Central memory CD8-positive, alpha-beta T cell (primary cell): ENCODE measurements at regions not wholly inside any gene's neighbourhood (a gene's known extent, or its start where the extent isn't known, plus 50 kb on each side); places are given as distances from the start of the nearest gene placed in this dataset.
"Not testable (repeated sequence)": the region's sequence is repeated elsewhere in the genome, so short reads cannot be mapped to it uniquely, and the experiment has no call there.

Source experiments
- ATAC-seq: fragments of 150-1000 bp; cut with Tn5 transposase; replicated peaks from 2 replicates; pipeline ENCODE4 v1.10.0; 2022; ENCODE audit warnings: mild to moderate bottlenecking, moderate FRiP score, moderate number of reproducible peaks; ENCODE audit not compliant: poor library complexity, severe bottlenecking; ENCODE audit errors: extremely low read depth
- DNase-seq, 2 donors: peaks; one replicate each; pipeline ENCODE4 v3.0.0; 2021; ENCODE audit warnings: low spot score in 2 of 2
- H3K27ac Mint-ChIP-seq: one replicate; pipeline ENCODE4 v1.8.0; 2022; ENCODE audit warnings: low read depth, mild to moderate bottlenecking, moderate library complexity, mixed read lengths
- H3K27me3 Mint-ChIP-seq: one replicate; pipeline ENCODE4 v1.8.0; 2022; ENCODE audit warnings: mixed read lengths
- H3K36me3 Mint-ChIP-seq: one replicate; pipeline ENCODE4 v1.8.0; 2022; ENCODE audit warnings: mild to moderate bottlenecking, moderate library complexity, mixed read lengths; ENCODE audit not compliant: insufficient read depth
- H3K4me1 Mint-ChIP-seq: one replicate; pipeline ENCODE4 v1.8.0; 2022; ENCODE audit warnings: mixed read lengths
- H3K4me3 Mint-ChIP-seq: one replicate; pipeline ENCODE4 v1.8.0; 2022; ENCODE audit warnings: mild to moderate bottlenecking, moderate library complexity, mixed read lengths
- H3K9me3 Mint-ChIP-seq: one replicate; pipeline ENCODE4 v1.8.0; 2022; ENCODE audit warnings: mixed read lengths

DNA sequence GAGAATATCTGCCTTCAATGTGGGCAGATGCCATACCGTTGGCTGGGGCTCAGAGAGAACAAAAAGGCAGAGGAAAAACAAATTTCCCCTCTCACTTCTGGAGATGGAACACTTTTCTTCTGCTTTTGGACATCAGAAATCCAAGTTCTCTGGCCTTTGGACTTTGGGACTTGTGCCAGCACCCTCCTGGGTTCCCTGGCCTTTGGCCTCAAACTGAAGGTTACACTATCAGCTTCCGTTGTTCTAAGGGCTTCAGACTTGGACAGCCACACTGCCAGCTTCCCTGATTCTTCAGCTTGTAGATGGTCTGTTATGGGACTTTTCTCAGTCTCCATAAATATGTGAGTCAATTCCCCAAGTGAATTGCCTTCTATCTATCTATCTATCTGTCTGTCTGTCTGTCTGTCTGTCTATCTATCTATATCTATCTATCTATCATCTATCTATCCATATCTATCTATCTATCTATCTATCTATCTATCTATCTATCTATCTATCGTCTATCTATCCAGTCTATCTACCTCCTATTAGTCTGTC, 778.1 kb upstream of the TMPRSS15 start:
- ATAC-seq: no peak
- Mint-ChIP-seq H3K9me3 (peaks cover 26% of the 10 kb centered on the region), H3K27ac (no peak overlapping the region), H3K4me1 (no peaks in the 10 kb centered on the region), H3K27me3 (no peaks in the 10 kb centered on the region), H3K4me3 (no peak overlapping the region), H3K36me3 (no peaks in the 10 kb centered on the region)
- DNase-seq: no peak

DNA sequence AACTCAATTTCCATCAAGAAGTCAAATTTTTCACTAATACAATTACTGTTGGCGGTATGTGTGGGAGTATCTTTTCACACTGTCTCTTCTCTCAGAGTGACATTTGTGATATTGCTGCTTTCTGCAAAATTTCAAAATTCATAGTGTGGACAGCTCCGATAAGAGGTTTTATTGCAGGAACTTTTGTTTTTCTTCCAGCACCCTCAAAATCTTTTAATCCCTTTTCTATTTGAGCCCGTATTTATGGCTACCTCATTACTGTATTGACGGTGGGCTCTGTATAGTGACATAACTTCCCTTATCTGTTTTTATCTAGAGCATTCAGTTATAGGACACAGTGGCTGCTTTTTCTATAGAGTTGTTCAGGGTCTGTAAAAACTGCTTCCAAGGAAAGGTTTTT, 794.4 kb upstream of the TMPRSS15 start:
- Mint-ChIP-seq H3K27ac (no peak overlapping the region), H3K9me3 (peaks cover 23% of the 10 kb centered on the region), H3K4me3 (no peak overlapping the region), H3K4me1 (no peaks in the 10 kb centered on the region), H3K36me3 (no peaks in the 10 kb centered on the region), H3K27me3 (no peaks in the 10 kb centered on the region)
- ATAC-seq: no peak
- no peak for DNase-seq

DNA sequence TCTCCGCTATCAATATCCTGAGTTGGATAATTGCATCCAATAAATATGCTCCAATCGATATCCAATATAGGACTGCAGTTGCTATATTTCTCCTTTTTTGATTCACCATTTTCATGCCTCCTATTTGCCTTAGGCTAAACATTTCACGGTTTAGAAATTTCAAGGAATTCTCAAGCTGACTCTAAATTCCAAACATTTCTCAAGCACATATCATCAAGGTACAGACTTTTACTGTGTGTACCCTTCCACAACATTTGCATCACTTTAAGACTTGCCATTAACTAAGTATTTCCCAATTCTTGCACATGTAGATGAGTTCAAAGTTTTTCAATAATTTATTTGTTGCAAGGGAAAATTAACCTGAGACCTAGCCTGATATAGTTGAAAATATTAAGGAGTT, 795.2 kb upstream of the TMPRSS15 start:
- H3K27me3 Mint-ChIP-seq: no peaks in the 10 kb centered on the region
- no peak for DNase-seq
- H3K9me3 Mint-ChIP-seq: peaks cover 29% of the 10 kb centered on the region
- H3K36me3 Mint-ChIP-seq: no peaks in the 10 kb centered on the region
- no peak overlapping the region for H3K27ac Mint-ChIP-seq
- H3K4me3 Mint-ChIP-seq: no peak overlapping the region
- H3K4me1 Mint-ChIP-seq: no peaks in the 10 kb centered on the region
- no peak for ATAC-seq

DNA sequence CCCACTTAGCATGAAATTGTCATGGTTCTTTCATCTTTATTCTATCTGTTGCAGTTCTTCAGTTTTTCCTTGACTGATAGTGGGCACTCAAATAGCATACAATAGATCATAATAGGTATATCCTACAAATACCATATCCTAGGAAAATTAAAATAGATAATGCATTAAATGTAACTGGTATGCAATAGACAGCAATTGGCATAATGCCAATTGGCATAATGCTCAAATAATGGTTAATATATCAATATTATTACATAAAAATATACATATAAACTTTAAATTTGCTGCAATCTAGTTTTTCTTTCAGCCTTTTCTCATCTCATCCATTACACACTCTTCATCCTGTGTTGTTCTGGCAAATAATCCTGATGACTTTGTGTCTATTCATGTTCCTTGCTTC, 814.6 kb upstream of the TMPRSS15 start:
- Mint-ChIP-seq H3K27me3 (no peaks in the 10 kb centered on the region), H3K27ac (no peak overlapping the region), H3K4me1 (no peaks in the 10 kb centered on the region), H3K9me3 (peaks cover 22% of the 10 kb centered on the region), H3K36me3 (no peaks in the 10 kb centered on the region), H3K4me3 (no peak overlapping the region)
- ATAC-seq (no peak), DNase-seq (no peak)

DNA sequence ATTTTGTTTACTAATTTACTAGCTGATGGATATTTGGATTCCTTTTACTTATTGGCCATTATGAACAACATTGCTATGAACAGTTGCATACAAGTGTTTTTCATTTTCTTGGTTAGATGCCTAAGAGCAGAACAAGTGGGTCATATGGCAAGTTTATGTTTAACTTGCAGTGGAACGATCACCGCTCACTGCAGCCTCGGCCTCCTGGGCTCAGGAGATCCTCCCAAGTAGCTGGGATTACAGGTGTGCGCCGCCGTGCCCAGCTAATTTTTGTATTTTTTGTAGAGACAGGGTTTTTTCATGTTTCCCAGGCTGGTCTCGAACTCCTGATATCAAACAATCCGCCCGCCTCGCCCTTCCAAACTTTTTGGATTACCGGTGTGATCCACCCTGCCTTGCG, 820.5 kb upstream of the TMPRSS15 start:
- H3K27me3 Mint-ChIP-seq: no peaks in the 10 kb centered on the region
- no peak for DNase-seq
- no peak overlapping the region for H3K4me3 Mint-ChIP-seq
- no peak overlapping the region for H3K27ac Mint-ChIP-seq
- H3K36me3 Mint-ChIP-seq: no peaks in the 10 kb centered on the region
- H3K9me3 Mint-ChIP-seq: peaks cover 14% of the 10 kb centered on the region
- ATAC-seq: no peak
- H3K4me1 Mint-ChIP-seq: no peaks in the 10 kb centered on the region

DNA sequence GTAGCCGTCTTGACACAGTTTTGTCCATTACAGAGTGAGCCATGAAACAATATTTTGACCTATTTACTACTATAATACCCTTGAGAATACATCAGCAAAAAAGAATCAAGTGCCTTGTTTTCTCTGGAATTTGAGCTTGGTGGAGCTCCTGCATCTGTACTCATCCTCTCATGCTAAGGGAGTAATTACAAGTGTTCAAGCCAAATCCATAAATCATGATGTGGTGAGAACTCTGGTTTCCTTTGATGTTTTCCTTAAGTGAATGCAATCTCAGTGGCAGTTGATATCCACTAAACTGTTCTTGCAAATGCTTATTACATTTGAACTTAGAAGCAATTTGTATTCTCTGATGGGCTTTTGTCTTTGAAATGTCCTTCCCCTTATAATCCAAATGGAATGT, 824.6 kb upstream of the TMPRSS15 start:
- no peak overlapping the region for H3K4me3 Mint-ChIP-seq
- H3K27me3 Mint-ChIP-seq: no peaks in the 10 kb centered on the region
- no peaks in the 10 kb centered on the region for H3K4me1 Mint-ChIP-seq
- DNase-seq: no peak
- H3K27ac Mint-ChIP-seq: no peak overlapping the region
- no peaks in the 10 kb centered on the region for H3K36me3 Mint-ChIP-seq
- H3K9me3 Mint-ChIP-seq: peaks cover 8% of the 10 kb centered on the region
- ATAC-seq: no peak

DNA sequence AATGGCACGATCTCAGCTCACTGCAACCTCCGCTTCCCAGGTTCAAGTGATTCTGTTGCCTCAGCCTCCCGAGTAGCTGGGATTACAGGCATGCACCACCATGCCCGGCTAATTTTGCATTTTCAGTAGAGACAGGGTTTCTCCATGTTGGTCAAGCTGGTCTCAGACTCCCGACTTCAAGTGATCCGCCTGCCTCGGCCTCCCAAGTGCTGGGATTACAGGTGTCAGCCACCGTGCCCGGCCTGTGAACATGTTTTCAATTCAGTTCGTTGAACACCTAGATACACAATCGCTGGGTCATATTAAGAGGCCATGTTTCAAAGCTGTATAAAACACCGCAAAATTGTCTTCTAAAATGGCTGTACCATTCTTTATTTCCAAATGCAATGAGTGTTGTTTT, 830.3 kb upstream of the TMPRSS15 start:
- H3K27me3 Mint-ChIP-seq, H3K4me1 Mint-ChIP-seq, H3K27ac Mint-ChIP-seq, H3K4me3 Mint-ChIP-seq, ATAC-seq, DNase-seq, H3K36me3 Mint-ChIP-seq: not testable (repeated sequence)
- H3K9me3 Mint-ChIP-seq: peaks cover 11% of the 10 kb centered on the region

DNA sequence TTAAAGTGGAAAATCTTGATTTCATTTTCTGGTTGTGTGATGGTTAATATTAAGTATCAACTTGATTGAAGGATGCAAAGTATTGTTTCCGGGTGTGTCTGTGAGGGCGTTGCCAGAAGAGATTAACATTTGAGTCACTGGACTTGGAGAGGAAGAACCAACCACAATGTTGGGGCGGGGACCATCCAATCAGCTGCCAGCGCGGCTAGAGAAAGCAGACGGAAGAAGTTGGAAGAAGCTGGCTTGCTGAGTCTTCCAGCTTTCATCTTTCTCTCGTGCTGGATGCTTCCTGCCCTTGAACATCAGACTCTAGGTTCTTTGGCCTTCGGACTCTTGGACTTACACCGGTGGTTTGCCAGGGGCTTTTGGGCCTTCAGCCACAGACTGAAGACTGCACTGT, 832.6 kb upstream of the TMPRSS15 start:
- peaks cover 11% of the 10 kb centered on the region for H3K9me3 Mint-ChIP-seq
- no peak overlapping the region for H3K4me3 Mint-ChIP-seq
- H3K27me3 Mint-ChIP-seq: no peaks in the 10 kb centered on the region
- H3K36me3 Mint-ChIP-seq: peaks cover 2% of the 10 kb centered on the region
- no peaks in the 10 kb centered on the region for H3K4me1 Mint-ChIP-seq
- no peak for DNase-seq
- no peak for ATAC-seq
- no peak overlapping the region for H3K27ac Mint-ChIP-seq

DNA sequence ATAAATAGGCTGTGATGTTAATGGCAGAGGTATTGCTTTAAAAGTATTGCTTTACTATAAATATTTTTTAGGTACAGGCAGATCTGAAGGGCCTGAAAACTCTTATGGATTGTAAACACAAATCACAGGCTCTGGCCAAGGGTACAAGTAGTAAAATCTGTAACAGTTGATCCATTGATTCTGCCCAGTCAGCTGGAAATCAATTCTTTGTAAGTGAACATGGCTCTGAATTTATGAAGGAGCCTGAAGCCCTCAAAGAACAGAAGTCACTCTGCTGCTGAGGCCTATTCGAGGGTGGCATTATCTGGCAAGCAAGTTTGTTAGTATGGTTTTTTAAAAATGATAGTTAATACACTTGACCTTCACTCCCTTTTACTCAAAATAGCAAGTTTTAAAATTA, 834.0 kb upstream of the TMPRSS15 start:
- H3K9me3 Mint-ChIP-seq: peaks cover 7% of the 10 kb centered on the region
- H3K4me3 Mint-ChIP-seq: no peak overlapping the region
- H3K4me1 Mint-ChIP-seq: no peaks in the 10 kb centered on the region
- H3K27ac Mint-ChIP-seq: no peak overlapping the region
- DNase-seq (no peak), ATAC-seq (no peak)
- H3K36me3 Mint-ChIP-seq: peaks cover 2% of the 10 kb centered on the region
- H3K27me3 Mint-ChIP-seq: no peaks in the 10 kb centered on the region

DNA sequence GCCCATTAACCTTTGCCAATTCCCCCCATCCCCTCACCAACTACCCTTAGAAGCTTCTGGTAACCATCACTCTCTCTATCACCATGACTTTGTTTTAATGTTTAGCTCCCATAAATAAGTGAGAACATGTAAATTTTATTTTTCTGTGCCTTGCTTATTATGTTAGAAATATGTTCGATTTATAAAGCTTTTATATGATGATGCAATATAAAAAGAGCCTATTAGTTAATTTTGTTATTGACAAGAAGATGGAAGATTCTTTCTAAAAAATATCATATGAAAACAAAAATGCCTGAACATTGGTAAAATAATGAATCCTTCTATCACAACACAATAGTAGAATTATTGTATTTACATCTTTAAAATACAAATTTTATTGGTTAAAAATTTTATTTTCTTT, 836.1 kb upstream of the TMPRSS15 start:
- ATAC-seq (no peak), DNase-seq (no peak)
- H3K4me1 Mint-ChIP-seq: no peaks in the 10 kb centered on the region
- no peak overlapping the region for H3K27ac Mint-ChIP-seq
- H3K4me3 Mint-ChIP-seq: no peak overlapping the region
- H3K36me3 Mint-ChIP-seq: peaks cover 2% of the 10 kb centered on the region
- H3K9me3 Mint-ChIP-seq: peaks cover 1% of the 10 kb centered on the region
- H3K27me3 Mint-ChIP-seq: no peaks in the 10 kb centered on the region

DNA sequence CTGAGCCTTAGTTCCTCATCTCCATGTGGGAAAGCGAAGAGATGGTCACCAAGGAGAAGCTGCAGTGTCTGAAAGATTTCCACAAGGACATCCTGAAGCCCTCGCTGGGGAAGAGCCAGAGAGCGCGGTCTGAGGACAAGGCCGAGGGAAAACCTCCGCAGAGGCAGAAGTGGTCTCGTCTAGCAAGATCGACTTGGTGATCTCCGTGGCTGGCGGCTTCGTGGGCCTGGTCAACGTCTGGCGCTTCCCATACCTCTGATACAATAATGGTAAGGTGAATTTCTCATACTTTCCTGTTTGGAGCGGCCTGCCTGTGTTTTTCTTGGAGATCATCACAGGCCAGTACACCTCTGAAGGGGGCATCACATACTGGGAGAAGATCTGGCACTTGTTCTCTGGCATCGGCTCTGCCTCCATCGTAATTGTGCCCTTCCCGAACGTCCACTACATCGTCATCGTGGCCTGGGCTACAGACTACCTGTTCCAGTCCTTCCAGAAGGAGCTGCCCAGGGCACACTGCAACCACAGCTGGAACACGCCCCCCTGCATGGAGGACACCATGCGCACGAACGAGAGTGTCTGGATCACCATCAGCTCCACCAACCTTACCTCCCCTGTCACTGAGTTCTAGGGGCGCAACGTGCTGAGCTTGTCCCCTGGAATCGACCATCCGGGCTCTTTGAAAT, 841.1 kb upstream of the TMPRSS15 start:
- Mint-ChIP-seq H3K27ac (no peak overlapping the region), H3K36me3 (no peaks in the 10 kb centered on the region), H3K4me3 (no peak overlapping the region), H3K9me3 (peaks cover 18% of the 10 kb centered on the region), H3K27me3 (no peaks in the 10 kb centered on the region), H3K4me1 (no peaks in the 10 kb centered on the region)
- DNase-seq: no peak
- no peak for ATAC-seq

DNA sequence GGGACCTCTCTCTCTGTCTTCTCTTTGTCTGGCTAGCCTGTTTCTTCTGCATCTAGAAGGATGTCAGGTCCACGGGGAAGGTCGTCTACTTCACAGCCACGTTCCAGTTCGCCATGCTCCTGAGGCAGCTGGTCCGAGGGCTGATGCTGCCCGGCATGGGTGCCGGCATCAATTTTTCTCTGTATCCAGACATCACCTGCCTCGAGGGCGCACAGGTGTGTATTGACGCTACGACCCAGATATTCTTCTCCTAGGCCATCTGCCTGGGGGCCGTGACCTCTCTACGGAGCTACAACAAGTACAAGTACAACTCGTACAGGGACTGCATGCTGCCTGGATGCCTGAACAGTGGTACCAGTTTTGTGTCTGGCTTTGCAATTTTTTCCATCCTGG, 841.6 kb upstream of the TMPRSS15 start:
- H3K36me3 Mint-ChIP-seq: no peaks in the 10 kb centered on the region
- peaks cover 22% of the 10 kb centered on the region for H3K9me3 Mint-ChIP-seq
- no peak for ATAC-seq

DNA sequence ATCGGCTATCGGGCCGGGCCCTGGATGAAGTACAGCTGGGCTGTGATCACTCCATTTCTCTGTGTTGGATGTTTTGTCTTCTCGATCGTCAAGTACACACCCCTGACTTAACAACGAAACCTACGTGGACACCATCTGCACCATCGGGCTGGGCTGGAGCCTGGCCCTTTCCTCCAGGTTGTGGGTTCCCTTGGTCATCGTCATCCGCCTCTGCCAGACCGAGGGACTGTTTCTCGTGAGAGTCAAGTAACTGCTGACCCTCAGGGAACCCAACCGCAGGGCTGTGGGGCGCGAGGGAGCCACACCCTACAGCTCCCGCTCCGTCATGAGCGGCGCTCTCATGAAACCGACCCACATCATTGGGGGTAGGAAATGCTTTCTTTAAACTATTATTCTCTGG, 842.4 kb upstream of the TMPRSS15 start:
- Mint-ChIP-seq H3K4me1 (no peaks in the 10 kb centered on the region), H3K36me3 (no peaks in the 10 kb centered on the region), H3K27me3 (no peaks in the 10 kb centered on the region), H3K4me3 (no peak overlapping the region), H3K27ac (no peak overlapping the region), H3K9me3 (peaks cover 28% of the 10 kb centered on the region)
- no peak for DNase-seq
- no peak for ATAC-seq

More for the DNA sequence above, 841.6 kb upstream of the TMPRSS15 start:
- Mint-ChIP-seq H3K27ac (no peak overlapping the region), H3K4me3 (no peak overlapping the region), H3K27me3 (no peaks in the 10 kb centered on the region), H3K4me1 (no peaks in the 10 kb centered on the region)
- no peak for DNase-seq
